Kidney capillary endothelial cell (primary cell): ENCODE measurements at regions not wholly inside any gene's neighbourhood (a gene's known extent, or its start where the extent isn't known, plus 50 kb on each side); places are given as distances from the start of the nearest gene placed in this dataset.
"Not testable (repeated sequence)": the region's sequence is repeated elsewhere in the genome, so short reads cannot be mapped to it uniquely, and the experiment has no call there.

ENCODE experiments used
- DNase-seq: peaks from one replicate; pipeline ENCODE4 v3.0.0-alpha.2; 2018; ENCODE audit warnings: low spot score

DNA sequence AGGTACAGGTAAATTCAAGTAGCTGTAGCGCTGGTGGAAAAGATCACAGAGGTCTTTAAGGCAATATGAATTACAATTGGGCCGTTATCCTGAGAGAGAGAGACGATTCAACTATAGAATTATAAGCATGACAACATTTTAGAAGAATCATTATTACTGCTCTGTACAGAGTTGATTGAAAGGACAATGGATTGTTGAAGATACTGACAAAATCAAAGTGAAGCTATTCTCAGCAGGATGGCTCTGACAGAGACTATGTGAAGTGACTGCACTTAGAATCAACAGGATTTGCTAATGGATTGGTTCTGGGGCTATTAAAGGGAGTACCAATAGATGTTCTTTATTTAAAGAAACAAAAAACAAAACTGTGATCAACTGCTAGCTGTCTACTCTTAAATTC lies 634.8 kb upstream of the GRM3 start:
- DNase-seq: no peak

DNA sequence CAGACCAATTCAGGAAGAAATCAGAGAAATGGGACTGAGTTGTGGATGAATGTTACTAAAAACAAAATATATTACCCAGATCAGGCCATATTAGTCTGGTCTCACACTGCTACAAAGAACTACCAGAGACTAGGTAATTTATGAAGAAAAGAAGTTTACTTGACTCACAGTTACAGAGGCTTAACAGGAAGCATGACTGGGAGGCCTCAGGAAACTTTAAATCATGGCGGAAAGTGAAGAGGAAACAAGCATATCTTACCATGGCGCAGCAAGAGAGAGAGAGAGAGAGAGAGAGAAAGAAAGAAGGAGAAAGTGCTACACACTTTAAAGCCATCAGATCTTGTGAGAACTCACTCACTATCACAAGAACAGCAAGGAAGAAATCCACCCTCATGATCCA lies 636.8 kb upstream of the GRM3 start:
- DNase-seq: peak; percentile 1

DNA sequence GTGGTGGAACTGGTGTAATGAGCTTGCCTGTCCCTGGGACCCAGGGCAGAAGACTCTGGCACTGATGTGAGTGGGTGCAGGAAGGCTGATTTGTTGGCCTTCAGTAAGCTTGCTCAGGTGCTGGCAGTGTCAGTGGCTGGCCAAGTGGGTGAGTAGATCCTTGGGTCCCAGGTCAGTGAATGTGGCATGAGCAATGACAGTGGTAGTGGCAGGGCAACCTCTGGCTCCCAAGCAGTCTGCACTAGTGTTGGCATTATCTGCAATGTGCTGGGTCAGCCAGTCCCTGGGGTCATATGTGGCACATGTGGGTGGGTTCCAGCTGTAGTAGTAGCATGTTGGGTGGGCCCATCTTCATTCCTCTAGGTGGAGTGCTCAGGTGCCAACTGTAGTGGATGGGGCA lies 640.9 kb upstream of the GRM3 start:
- DNase-seq: no peak

DNA sequence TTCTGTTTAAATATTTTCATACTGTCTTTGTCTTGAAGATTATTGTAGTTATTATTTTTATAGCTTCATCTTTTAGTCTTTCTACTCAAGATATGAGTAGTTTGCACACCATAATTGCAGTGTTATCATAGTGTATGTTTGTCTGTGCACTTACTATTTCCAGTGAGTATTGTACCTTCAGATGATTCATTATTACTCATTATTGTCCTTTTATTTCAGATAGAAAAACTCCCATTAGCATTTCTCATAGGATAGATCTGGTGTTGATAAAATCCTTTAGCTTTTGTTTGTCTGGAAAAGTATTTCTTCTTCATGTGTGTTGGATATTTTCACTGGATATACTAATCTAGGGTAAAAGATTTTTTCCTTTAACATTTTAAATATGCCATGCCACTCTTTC lies 646.2 kb upstream of the GRM3 start:
- peak; percentile 16 for DNase-seq

DNA sequence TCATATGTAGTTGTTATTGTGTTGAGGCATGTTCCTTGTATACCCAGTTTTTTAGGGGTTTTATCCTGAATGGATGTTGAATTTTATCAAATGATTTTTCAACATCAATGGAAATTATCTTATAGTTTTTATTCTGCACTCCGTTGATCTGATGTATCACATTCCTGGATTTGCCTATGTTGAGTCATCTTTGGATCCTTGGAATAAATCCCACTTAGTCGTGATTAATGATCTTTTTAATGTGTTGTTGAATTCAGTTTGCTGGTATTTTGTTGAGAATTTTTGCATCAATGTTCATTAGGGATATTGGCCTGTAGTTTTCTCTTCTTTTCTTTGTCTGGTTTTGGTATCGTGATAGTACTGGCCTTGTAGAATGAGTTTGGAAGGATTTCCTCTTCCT lies 648.6 kb upstream of the GRM3 start:
- DNase-seq: no peak

DNA sequence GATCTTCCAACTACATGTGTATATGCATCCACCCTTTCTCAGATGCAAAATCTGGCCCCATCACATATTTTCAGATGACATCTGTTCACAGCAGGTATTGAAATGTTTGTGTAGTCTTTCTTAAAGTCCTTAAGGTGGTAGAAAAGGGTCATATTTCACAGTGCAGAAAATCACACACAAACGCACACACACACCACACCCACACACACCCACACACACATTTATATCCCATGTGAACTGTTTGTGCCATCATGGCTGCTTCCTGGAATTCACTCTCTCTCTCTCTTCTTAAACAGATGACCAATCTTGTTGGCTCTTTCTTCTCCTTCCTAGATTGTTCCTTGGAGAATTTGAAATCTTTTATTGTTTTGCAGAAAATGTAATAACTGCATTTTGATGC lies 663.0 kb upstream of the GRM3 start:
- no peak for DNase-seq

DNA sequence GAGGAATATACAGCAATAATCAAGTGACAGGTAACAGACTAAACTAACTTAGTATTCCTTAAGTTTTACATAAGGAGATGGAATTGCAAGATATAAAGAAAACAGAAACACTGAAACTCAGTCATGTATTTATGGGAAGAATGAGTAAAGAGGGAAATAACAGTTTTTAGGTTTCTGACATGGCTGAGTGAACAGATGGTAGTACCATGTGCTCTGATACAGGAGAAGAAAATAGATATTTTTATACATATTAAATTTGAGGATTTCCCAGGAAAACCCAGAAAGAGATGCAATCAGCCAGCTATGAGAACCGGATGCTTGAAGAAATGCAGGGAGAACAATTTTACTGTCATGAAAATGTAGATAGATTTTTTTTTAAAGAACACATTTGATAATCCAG lies 669.5 kb upstream of the GRM3 start:
- no peak for DNase-seq

DNA sequence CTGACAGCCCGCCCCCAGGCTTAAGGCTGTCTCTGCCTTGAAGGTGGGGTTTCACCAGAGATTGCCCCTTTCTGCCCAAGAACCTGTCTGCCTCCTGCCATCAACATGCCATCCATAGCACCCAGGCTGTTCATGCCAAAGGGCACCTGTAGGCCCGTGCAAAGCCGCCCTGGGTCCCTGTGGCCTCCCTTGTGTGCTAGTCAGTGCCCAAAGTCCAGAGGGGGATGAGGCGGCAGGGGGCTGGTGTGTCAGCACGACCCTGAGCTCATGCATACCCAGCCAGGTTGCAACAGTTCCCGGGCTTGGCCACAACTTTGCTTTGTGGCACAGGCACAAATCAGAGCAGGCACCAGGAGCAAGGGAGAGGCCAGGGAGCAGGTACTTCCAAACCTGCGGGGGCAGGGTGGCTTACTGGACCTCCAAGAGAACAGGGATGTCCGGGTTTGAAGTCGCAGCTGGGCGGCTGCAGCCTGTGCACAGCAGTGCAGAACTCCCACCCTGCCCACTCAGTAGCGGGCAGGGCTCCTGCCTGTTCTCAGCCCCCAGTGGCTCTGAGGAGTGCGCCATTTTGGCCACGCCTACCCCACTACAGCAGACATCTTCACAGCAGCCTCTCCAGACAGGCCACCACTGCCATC lies 671.1 kb upstream of the GRM3 start:
- DNase-seq: no peak

DNA sequence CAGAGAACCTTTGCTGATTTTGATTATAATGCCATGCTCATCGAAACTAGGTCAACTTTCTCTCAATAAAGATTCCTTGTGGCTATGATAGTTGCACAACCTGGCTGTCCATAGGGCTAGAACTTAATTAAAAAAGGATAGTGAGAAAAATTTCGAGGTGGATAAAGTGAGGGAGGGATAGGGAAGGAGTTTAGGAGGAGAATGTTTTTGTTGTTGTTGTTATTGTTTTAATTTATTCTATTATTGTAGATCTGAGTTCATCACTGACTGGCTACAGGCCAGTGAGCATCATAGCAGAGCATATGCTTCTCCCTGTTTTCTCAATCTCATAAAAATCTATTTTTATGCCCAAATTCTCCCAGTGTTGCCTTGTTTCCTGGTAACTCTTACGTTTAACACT lies 688.7 kb upstream of the GRM3 start:
- no peak for DNase-seq

DNA sequence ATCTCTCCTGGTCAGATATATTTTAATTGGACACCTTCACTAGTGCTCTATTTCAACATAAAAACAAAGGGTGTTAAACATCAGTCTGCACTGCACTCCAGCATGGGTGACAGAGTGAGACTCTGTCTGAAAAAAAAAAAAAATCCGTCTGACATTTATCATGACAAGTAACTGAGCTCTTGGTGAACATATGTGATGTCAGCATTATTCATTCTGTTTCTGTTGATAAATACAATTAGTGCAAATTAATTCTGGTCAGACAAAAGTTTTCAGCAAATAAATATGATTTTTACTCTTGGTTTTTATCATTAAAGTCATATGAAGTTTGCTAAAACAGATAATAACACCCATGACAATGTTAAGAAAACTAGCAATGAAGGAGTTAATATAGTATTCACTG lies 692.8 kb upstream of the GRM3 start:
- no peak for DNase-seq

DNA sequence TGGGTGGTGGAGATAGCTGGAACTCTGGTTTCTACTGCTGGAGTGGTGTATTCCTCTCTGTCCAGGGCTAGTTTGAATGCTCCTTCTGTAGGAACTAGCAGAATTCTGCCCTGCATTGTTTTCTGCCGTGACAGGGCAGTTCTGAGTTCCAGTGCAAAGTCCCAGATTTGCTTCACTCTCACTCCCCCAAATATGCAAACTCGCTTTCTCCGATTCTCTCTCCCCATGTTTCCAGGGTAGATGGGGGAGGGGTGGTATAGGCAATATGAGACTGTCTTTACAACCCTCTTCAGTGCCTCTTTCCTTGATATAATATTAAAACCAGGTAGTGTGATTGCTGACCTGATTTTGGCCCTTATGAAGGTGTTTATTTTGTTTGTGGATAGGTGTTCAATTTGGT lies 693.3 kb upstream of the GRM3 start:
- DNase-seq: no peak

DNA sequence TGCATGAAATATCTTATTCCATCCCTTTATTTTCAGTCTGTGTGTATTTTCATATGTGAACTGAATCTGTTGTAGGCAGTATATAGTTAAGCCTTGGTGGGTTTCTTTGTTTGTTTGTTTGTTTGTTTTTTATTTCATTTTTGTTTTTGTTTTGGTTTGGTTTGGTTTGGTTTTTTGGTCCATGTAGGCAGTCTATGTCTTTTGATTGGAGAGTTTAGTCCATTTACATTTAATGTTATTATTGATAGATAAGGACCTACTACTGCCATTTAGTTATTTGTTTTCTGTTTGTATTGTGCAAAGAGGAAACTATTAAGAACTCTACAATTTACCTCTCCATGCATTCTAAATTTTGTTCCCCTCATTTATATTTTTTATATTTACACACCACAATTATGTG lies 695.9 kb upstream of the GRM3 start:
- DNase-seq: no peak

DNA sequence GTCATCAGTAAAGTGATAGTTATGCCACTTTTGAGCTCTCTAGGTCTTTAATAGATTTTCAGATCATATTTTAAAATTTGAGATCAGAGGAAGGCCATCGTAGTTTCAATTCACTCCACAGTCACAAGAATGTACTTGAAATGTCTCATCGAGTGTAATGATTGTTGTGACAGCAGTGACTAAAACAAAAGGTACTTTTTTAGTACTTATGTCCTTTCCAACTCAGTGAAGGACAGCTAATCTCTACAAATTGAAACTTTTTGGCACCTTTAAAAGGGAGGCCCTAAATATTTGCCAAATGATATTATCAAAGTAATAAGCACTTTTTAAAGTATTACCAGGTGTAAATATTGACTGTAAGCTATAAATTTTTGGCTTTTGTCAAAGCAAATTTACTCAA lies 702.9 kb upstream of the GRM3 start:
- DNase-seq: no peak

DNA sequence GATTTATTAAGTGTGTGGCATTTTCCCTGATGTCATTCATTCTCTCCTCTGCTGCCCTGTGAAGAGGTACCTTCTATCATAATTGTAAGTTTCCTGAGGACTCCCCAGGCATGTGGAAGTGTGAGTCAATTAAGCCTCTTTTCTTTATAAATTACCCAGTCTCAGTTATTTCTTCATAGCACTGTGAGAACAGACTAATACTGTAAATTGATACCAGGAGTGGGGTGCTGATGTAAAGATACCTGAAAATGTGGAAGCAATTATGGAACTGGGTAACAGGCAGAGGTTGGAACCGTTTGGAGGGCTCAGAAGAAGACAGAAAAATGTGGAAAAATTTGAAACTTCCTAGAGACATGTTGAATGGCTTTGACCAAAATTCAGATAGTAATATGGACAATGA lies 711.8 kb upstream of the GRM3 start:
- DNase-seq: no peak

DNA sequence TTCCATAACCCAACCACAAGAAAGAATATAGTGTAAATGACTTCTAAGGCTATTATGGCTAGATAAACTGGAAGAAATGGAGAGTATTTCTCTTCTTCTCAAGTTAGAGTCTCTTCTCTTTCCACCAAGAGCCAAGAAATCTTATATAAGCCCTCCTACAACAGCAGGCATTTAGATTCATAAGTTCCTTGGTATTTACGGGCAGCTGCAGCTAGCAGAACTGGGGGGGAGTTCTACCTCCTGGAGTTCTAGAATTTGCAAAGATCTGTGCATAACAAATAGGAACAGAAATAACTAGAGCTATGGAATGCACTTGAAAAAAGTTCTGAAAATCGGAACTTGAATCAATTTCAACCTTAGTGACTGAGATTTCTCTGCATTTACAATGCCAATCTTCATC lies 715.2 kb upstream of the GRM3 start:
- no peak for DNase-seq

DNA sequence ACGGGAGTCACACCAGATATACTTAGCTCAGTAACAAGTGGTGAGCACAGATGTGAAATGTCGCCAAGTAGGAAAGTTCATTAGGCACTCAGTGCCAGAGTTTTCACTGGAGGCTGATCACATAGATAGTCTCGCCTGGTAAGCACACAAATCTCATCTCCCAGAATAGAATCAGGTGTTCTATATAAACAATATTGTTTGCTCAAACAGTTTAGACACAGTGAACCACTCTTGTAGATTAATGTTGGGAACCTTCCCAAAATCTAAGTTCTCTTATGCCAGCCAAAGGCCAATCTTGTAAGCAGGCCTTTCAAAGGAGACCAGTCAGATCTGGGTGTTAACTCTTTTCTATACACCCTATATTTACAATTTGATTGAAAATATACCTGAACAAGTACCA lies 716.5 kb upstream of the GRM3 start:
- DNase-seq: no peak

DNA sequence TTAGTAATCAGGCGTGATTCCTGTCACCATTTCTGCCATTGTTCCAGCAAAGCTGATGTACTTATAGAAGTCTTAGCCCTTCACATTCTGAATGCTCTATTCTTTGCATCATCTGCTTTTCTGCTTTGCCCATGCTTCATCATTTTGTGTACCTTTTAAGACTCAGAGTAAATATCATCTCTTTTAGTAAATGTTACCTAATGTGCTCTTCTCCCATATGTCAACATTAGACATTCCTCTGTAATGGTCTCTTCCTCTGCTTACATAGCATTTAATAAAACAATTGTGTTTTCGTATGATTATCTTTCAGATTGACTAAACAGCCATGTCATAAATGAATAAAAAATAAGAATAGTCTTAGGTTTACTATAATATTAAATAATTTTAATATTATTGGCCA lies 719.6 kb upstream of the GRM3 start:
- DNase-seq: no peak

DNA sequence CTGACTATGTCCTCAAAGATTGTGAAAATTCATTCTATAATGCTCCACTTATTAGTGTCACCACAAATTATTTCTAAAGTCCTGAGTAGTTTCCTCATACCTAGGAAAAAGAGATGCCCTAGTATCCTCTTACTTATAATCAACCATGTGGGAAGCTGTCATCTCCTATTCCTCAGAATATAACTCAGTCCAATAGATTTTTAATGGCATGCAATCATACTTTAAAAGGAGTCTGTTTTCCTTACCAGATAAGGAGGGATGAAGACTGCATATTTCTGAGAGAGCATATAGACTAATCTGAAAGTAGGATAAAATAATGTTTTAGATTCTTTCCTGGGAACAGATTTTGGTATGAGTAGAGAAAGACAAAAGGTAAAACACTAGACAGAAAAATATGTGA lies 727.7 kb upstream of the GRM3 start:
- no peak for DNase-seq

DNA sequence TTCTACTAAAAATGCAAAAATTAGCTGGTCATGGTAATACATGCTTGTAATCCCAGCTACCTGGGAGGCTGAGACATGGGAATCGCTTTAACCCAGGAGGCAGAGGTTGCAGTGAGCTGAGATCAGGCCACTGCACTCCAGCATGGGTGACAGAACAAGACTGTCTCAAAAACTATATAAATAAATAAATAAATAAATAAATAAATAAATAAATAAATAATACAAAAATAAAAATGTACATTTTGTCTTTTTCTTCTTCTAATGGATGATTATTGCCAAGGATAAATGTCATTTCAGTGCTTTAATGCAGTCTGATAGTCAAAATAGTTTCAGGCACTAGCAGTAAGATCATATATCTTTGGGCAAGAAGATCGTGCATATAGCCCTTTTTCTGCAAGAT lies 727.6 kb upstream of the SEMA3D start:
- no peak for DNase-seq

DNA sequence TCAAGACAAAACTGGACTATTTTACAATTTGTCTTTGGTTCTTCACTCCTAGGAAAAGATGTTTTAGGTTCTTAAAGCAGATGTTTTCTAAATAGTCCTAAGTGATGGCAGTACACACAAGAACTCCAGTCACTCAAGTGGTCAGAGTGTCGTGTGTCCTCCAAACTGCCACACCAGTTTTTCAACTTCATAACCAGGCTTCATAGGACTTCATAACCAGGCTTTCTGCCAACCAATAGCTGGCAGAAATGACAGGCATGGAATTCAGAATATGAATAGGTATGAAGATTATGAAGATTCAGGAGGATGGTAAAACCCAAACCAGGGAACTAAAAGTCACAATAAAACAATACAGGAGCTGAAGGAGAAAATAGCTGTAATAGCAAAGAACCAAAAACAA lies 721.2 kb upstream of the SEMA3D start:
- no peak for DNase-seq

DNA sequence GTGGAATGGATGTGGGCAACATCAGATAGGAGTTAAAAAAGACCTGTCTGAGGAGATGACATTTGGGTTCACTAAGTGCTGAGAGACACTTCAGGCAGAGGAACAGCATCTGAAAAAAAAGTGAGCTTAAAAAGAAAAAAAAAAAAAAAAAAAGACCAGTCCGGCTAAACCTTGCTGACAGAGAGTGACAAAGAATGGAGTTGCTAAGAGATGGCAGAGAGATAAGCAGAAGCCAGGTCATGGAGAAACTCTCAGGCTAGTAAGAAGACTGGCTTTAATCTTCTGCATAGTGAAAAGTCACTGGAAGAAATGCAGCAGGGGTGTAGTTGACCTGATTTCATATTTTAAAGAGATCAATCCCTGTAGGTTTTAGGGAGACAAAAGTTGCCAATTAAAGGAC lies 711.1 kb upstream of the SEMA3D start:
- no peak for DNase-seq

DNA sequence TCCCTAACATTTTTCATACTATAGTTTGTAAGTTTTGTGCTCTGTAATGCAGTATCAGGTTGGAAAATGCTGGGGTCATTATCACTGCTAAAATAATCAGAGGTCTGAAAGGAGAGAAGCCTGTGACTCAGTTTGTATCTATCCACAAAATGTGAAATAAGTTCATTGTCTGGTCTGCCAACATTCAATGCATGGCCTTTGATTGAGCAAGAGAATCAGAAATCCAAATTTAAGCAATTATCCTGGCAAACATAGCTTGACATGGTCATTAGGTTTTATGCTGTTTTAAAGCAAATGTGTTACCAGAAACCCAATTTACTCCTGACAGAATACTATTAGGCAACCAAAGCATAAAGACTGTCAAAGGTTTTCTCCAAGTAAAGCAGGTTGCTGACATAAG lies 709.7 kb upstream of the SEMA3D start:
- no peak for DNase-seq

DNA sequence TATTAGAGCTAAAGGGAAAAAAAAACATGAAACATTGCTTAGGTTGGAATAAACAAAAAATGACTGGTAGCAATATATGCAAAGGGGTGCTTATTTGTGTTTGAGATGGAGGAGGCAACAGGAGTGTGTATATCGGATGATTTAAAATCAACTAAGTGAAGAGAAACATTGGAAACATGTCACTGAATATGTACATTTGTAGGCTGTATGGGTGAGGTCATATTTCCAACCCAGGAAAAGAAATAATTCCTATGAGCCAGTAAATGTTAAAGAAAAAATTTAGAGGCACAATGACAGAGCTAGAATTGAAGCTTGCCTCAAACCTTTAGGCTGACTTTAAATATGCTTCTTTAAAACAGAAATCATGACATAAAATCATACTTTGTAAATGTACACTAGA lies 709.0 kb upstream of the SEMA3D start:
- DNase-seq: no peak

DNA sequence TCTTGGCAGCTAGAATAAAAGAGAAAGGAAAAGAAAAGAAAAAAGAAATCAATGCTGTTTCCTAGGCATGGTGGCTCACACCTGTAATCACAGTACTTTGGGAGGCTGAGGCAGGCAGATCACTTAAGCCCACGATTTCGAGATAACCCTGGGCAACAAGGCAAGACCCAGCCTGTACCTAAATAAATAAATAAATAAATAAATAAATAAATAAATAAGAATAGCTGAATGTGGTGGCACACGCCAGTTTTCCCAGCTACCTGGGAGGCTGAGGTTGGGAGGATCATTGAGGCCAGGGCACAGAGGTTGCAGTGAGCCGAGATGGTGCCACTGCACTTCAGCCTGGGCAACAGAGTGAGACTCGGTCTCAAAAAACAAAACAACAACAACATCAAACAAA lies 705.0 kb upstream of the SEMA3D start:
- DNase-seq: not testable (repeated sequence)

DNA sequence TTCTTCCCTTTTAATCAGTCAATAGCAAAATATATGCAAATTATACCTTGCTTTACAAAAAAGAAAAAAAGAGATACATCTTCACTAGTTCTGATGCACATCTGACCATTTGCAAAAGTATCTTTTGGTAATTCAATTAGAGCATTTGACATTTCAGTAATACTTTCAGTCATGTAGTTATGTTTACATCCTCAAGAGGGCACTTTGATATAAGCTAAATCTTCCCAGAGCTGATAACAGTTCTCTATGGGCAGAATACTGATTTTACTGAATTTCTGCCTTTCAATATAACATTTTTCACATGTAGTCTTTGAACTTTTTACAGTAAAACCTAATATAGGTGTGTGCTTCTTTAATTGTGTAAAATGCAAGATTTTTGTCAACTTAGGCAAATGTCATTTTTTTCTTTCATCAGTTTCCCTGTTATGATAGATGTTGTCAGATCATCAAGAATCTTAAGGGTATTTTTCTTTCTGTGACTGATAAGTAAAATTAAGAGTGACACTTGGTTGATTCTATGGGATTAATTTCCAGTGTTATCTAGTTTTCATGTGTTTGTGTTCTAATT lies 703.5 kb upstream of the SEMA3D start:
- peak; percentile 43 for DNase-seq
